ENCODE measurements at regions not wholly inside any gene's neighbourhood (a gene's known extent, or its start where the extent isn't known, plus 50 kb on each side); places are given as distances from the start of the nearest gene placed in this dataset.

DNA sequence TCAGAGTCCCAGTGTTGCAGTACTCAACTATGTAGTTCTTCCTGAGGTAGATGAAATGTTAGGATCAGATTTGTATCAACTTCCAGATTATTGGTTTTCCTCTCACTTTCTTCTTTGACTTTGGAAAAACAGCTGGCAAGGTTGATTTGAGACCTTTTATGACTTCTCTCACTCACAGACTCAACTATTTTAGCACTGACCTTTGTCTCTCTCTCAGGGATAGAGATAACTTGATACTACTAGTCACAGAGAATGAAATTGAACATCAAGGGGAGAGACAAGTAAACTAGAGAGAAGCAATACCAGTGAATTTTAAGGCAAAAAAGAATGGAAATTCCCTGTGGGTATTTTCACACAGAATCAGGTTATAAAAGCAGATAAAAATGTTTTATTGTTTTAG lies 159.7 kb upstream of the B3GALT2 start:
- no peak overlapping the region for H3K27ac Mint-ChIP-seq
- TF ChIP-seq, protein P1, sequence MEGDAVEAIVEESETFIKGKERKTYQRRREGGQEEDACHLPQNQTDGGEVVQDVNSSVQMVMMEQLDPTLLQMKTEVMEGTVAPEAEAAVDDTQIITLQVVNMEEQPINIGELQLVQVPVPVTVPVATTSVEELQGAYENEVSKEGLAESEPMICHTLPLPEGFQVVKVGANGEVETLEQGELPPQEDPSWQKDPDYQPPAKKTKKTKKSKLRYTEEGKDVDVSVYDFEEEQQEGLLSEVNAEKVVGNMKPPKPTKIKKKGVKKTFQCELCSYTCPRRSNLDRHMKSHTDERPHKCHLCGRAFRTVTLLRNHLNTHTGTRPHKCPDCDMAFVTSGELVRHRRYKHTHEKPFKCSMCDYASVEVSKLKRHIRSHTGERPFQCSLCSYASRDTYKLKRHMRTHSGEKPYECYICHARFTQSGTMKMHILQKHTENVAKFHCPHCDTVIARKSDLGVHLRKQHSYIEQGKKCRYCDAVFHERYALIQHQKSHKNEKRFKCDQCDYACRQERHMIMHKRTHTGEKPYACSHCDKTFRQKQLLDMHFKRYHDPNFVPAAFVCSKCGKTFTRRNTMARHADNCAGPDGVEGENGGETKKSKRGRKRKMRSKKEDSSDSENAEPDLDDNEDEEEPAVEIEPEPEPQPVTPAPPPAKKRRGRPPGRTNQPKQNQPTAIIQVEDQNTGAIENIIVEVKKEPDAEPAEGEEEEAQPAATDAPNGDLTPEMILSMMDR (conservative IDR thresholded peaks at IDR 0.05), result no peak
- no peak overlapping the region for H3K9ac ChIP-seq (ENCODE audit: extremely low read depth, low read length, poor library complexity, severe bottlenecking)
- no peaks in the 10 kb centered on the region for H3K36me3 ChIP-seq (ENCODE audit: control insufficient read depth, insufficient read depth, low read length)
- no peaks in the 10 kb centered on the region for H3K9me3 Mint-ChIP-seq
- no peaks in the 10 kb centered on the region for H3K36me3 Mint-ChIP-seq (ENCODE audit: low read depth)
- no peak overlapping the region for H3K4me3 Mint-ChIP-seq
- H3K9me3 ChIP-seq (ENCODE audit: control insufficient read depth, low read length), result no peaks in the 10 kb centered on the region
- H3K4me1 ChIP-seq (ENCODE audit: control insufficient read depth, insufficient read depth, low read length), result no peaks in the 10 kb centered on the region
- no peak overlapping the region for H3K27ac ChIP-seq (ENCODE audit: low read depth, low read length)
- no peaks in the 10 kb centered on the region for H3K27me3 ChIP-seq (ENCODE audit: control insufficient read depth, insufficient read depth, low read length, poor library complexity, severe bottlenecking)
- no peaks in the 10 kb centered on the region for H3K27me3 Mint-ChIP-seq (ENCODE audit: insufficient read depth)
- H3K4me3 ChIP-seq (ENCODE audit: low read length), result no peak overlapping the region
- no peak for DNase-seq
- no peaks in the 10 kb centered on the region for H3K4me1 Mint-ChIP-seq

DNA sequence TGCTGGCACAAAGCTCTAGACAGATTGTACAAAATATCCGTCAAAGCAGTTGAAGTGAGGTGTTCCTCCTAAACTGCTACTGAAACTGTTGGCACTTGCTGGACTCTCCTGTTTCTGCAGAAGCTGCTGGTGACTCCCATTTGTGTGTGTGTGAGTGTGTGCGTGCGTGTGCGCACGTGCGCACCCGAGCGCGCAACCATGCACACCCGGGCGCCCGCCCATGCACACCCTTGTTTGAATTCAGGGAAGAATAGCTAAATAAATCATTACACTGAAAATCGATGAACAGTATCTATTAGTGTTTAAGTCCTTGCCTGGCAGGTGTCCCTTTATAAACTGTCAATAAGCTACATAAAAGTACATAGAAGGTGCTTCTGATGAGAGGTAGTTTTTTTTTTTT lies 156.4 kb upstream of the B3GALT2 start:
- no peak overlapping the region for H3K4me3 Mint-ChIP-seq
- no peaks in the 10 kb centered on the region for H3K27me3 Mint-ChIP-seq (ENCODE audit: insufficient read depth)
- no peaks in the 10 kb centered on the region for H3K36me3 Mint-ChIP-seq (ENCODE audit: low read depth)
- Histone ChIP-seq H3K9me3 (ENCODE audit: control insufficient read depth, low read length) (no peaks in the 10 kb centered on the region), H3K4me1 (ENCODE audit: control insufficient read depth, insufficient read depth, low read length) (no peaks in the 10 kb centered on the region), H3K27ac (ENCODE audit: low read depth, low read length) (no peak overlapping the region), H3K4me3 (ENCODE audit: low read length) (no peak overlapping the region), H3K36me3 (ENCODE audit: control insufficient read depth, insufficient read depth, low read length) (no peaks in the 10 kb centered on the region), H3K9ac (ENCODE audit: extremely low read depth, low read length, poor library complexity, severe bottlenecking) (no peak overlapping the region), H3K27me3 (ENCODE audit: control insufficient read depth, insufficient read depth, low read length, poor library complexity, severe bottlenecking) (no peaks in the 10 kb centered on the region)
- no peak overlapping the region for H3K27ac Mint-ChIP-seq
- H3K4me1 Mint-ChIP-seq, result no peaks in the 10 kb centered on the region
- DNase-seq, result no peak
- TF ChIP-seq, protein P1 (conservative IDR thresholded peaks at IDR 0.05), result no peak
- WGBS, 2 experiments (ENCODE audit: insufficient coverage in 1 of 2, insufficient read length in 1 of 2), result 94 to 98% methylated on average over 7 to 13 of the region's 13 CpGs
- H3K9me3 Mint-ChIP-seq, result no peaks in the 10 kb centered on the region

DNA sequence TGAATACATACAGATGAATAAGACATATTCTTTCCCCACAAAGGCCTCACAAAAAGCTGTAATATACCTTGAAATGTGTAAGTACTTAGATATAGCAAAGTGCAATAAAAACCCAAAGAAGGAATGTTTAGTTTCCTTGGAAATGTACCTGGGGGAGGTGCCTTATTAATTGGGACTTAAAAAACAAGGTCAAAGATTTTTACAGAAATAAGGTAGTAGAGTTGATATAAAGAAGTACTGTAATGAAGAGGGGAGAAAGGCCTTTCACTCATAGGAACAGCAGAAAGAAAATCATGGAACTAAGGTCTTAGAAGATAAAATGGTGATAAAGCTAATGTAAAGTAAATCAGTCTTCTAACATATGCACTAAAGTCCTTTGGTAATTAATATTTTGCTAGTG lies 153.9 kb upstream of the B3GALT2 start:
- Mint-ChIP-seq H3K36me3 (ENCODE audit: low read depth) (no peaks in the 10 kb centered on the region), H3K27me3 (ENCODE audit: insufficient read depth) (no peaks in the 10 kb centered on the region), H3K4me1 (no peaks in the 10 kb centered on the region), H3K9me3 (no peaks in the 10 kb centered on the region), H3K27ac (no peak overlapping the region), H3K4me3 (no peak overlapping the region)
- TF ChIP-seq, protein P1 (conservative IDR thresholded peaks at IDR 0.05), result no peak
- no peaks in the 10 kb centered on the region for H3K4me1 ChIP-seq (ENCODE audit: control insufficient read depth, insufficient read depth, low read length)
- no peak overlapping the region for H3K27ac ChIP-seq (ENCODE audit: low read depth, low read length)
- no peaks in the 10 kb centered on the region for H3K36me3 ChIP-seq (ENCODE audit: control insufficient read depth, insufficient read depth, low read length)
- H3K9me3 ChIP-seq (ENCODE audit: control insufficient read depth, low read length), result no peaks in the 10 kb centered on the region
- no peak overlapping the region for H3K9ac ChIP-seq (ENCODE audit: extremely low read depth, low read length, poor library complexity, severe bottlenecking)
- DNase-seq, result no peak
- H3K27me3 ChIP-seq (ENCODE audit: control insufficient read depth, insufficient read depth, low read length, poor library complexity, severe bottlenecking), result no peaks in the 10 kb centered on the region
- H3K4me3 ChIP-seq (ENCODE audit: low read length), result no peak overlapping the region
